GM18868 (cell line): ENCODE measurements at regions not wholly inside any gene's neighbourhood (a gene's known extent, or its start where the extent isn't known, plus 50 kb on each side); places are given as distances from the start of the nearest gene placed in this dataset.

Source experiments
- ATAC-seq: cut with Tn5 transposase; IDR thresholded peaks from one replicate; pipeline ENCODE4 v1.9.1; 2021; ENCODE audit warnings: mild to moderate bottlenecking, moderate library complexity; ENCODE audit not compliant: unreplicated experiment

- ATAC-seq = no peak
These were observed 646.4 kb upstream of the MGMT start for GRCh38 chr10:128820663-128821062.

GRCh38 chr10:128823201-128823600 lies 643.8 kb upstream of the MGMT start:
- ATAC-seq = no peak

- no peak for ATAC-seq
These were observed 641.4 kb upstream of the MGMT start for GRCh38 chr10:128825626-128826025.

- no peak for ATAC-seq
These were observed 633.4 kb upstream of the MGMT start for GRCh38 chr10:128833671-128834070.

GRCh38 chr10:128835361-128835760 lies 631.7 kb upstream of the MGMT start:
- ATAC-seq = no peak

- ATAC-seq = no peak
These were observed 629.6 kb upstream of the MGMT start for GRCh38 chr10:128837478-128837877.

GRCh38 chr10:128839134-128839533 lies 627.9 kb upstream of the MGMT start:
- ATAC-seq = no peak

- ATAC-seq = no peak
These were observed 627.3 kb upstream of the MGMT start for GRCh38 chr10:128839701-128840100.

GRCh38 chr10:128843972-128844371 lies 623.1 kb upstream of the MGMT start:
- ATAC-seq = no peak

- no peak for ATAC-seq
These were observed 620.1 kb upstream of the MGMT start for GRCh38 chr10:128846927-128847326.

GRCh38 chr10:128848810-128849209 lies 618.2 kb upstream of the MGMT start:
- no peak for ATAC-seq

GRCh38 chr10:128850647-128851046 lies 616.4 kb upstream of the MGMT start:
- ATAC-seq = no peak

- no peak for ATAC-seq
These were observed 615.8 kb upstream of the MGMT start for GRCh38 chr10:128851281-128851680.

- ATAC-seq = no peak
These were observed 615.3 kb upstream of the MGMT start for GRCh38 chr10:128851726-128852125.

GRCh38 chr10:128852449-128852848 lies 614.6 kb upstream of the MGMT start:
- no peak for ATAC-seq

GRCh38 chr10:128852902-128853301 lies 614.1 kb upstream of the MGMT start:
- no peak for ATAC-seq

GRCh38 chr10:128853537-128853936 lies 613.5 kb upstream of the MGMT start:
- ATAC-seq = no peak

GRCh38 chr10:128854204-128854603 lies 612.8 kb upstream of the MGMT start:
- no peak for ATAC-seq

GRCh38 chr10:128854963-128855362 lies 612.1 kb upstream of the MGMT start:
- no peak for ATAC-seq

- ATAC-seq = no peak
These were observed 611.2 kb upstream of the MGMT start for GRCh38 chr10:128855618-128856428.

- no peak for ATAC-seq
These were observed 607.2 kb upstream of the MGMT start for GRCh38 chr10:128859738-128860386.

- ATAC-seq = no peak
These were observed 606.5 kb upstream of the MGMT start for GRCh38 chr10:128860574-128860973.
